Gastrocnemius medialis (tissue), 4 donors: ENCODE measurements at regions not wholly inside any gene's neighbourhood (a gene's known extent, or its start where the extent isn't known, plus 50 kb on each side); places are given as distances from the start of the nearest gene placed in this dataset.

Experiments
- ATAC-seq, 2 donors: fragments of 150-250 bp; one replicate each; pipeline ENCODE4 v1.9.1; 2016
- DNase-seq, 2 donors: peaks; one replicate each; pipeline ENCODE4 v3.0.0-alpha.2; 2019
- H3K27ac ChIP-seq, 4 donors: fragments of 200-600 bp; sonication (generic); 1 replicate in 1 of 4; 2 replicates in 3 of 4; pipeline ENCODE4 v1.5.1; 2016 to 2018; ENCODE audit warnings: mild to moderate bottlenecking in 2 of 4, moderate library complexity in 1 of 4
- H3K27me3 ChIP-seq, 3 donors: fragments of 200-600 bp; sonication (generic) in 2 of 3; 1 replicate in 1 of 3; 2 replicates in 2 of 3; pipeline versions ENCODE4 v1.5.1 to v1.6.0; 2016 to 2019; ENCODE audit warnings: mild to moderate bottlenecking in 1 of 3, moderate library complexity in 1 of 3
- H3K36me3 ChIP-seq, 2 donors: fragments of 200-600 bp; sonication (generic) in 1 of 2; one replicate each; pipeline ENCODE4 v1.5.1; 2017 to 2018
- H3K4me1 ChIP-seq, 2 donors: fragments of 200-600 bp; sonication (generic) in 1 of 2; one replicate each; pipeline ENCODE4 v1.5.1; 2016 to 2017; ENCODE audit warnings: mild to moderate bottlenecking in 2 of 2
- H3K4me3 ChIP-seq, 4 donors: fragments of 200-600 bp; sonication (generic) in 3 of 4; 1 replicate in 1 of 4; 2 replicates in 3 of 4; pipeline ENCODE4 v1.5.1; 2016 to 2019; ENCODE audit warnings: mild to moderate bottlenecking in 2 of 4
- H3K9me3 ChIP-seq, 3 donors: fragments of 200-600 bp; sonication (generic) in 2 of 3; 1 replicate in 1 of 3; 2 replicates in 2 of 3; pipeline ENCODE4 v1.5.1; 2016 to 2019
- POLR2A ChIP-seq, 2 donors: fragments of 450-650 bp; IDR thresholded peaks; one replicate each; pipeline ENCODE4 v1.6.1; 2017; ENCODE audit warnings: antibody characterized with exemption in 2 of 2, mild to moderate bottlenecking in 2 of 2, moderate library complexity in 2 of 2
- in situ Hi-C, 4 donors: fragments of 200-750 bp; cut with MboI; loops; one replicate each; pipeline versions ENCODE4 v1.15.0 to v1.8.0; 2017; ENCODE audit warnings: low sequenced_read_pairs in 4 of 4
- intact Hi-C: fragments of 100-400 bp; cut with DNase I; formaldehyde crosslinking; loops from one replicate; pipeline ENCODE4 v1.15.1; 2023; ENCODE audit warnings: low total_unique reads
- TF ChIP-seq, protein P1 (sequence below), 5 experiments: fragments of 450-650 bp in 3 of 5; fragments of 200-600 bp in 2 of 5; sonication (generic) in 2 of 5; IDR thresholded peaks in 4 of 5; conservative IDR thresholded peaks in 1 of 5; 1 replicate in 4 of 5; 2 replicates in 1 of 5; pipeline ENCODE4 v1.5.1; 2016 to 2019; ENCODE audit warnings: antibody characterized with exemption in 5 of 5, mild to moderate bottlenecking in 3 of 5, moderate library complexity in 3 of 5

DNA sequence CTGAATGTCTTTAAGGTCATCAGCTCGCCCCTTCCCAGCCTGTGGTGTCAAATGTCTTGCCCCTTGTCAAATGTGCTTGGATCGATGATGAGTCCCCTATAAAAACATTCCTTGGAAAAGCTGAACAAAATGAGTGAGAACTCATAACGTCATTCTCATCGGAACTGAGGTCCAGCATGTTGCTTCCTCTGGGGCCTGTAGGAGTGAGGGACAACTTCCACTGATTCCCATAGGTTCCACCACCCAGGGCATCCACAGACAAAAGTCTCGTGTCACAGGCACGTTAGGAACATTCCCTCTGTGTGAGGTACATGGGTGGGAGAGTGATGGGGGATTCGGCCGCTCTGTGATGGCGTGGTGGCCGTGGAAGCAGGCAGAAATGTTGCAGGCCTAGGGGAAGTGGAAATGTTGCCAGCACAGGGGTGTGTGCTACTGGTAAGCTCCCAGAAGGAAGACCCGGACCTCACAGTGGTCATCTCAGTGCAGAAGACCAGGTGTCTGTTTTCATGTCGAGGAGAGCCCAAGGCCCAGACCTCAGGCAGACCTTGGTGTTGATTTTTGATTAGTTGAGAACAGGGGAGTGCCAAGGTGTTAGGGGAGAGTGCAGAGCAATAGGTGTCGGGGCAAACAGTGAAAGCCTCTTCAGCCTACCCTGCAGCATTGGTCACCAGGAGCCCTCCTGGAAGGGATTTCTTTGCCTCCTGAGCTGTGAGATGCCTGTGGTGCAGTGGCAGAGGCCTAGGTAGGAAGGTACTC lies 96.8 kb downstream of the SNRPN start:
- ATAC-seq, result no peak
- in situ Hi-C loops, result no loop called here
- DNase-seq, result no peak
- Histone ChIP-seq H3K4me3 (no peak overlapping the region), H3K27me3 (no peaks in the 10 kb centered on the region), H3K36me3 (peaks cover 2 to 82% of the 10 kb centered on the region in 2 donors), H3K9me3 (peaks cover 13 to 88% (median 43%) of the 10 kb centered on the region in 3 donors), H3K4me1 (no peaks in the 10 kb centered on the region), H3K27ac (no peak overlapping the region)
- TF ChIP-seq POLR2A (IDR thresholded peaks at IDR 0.05), result no peak
- intact Hi-C loops, result no loop called here

DNA sequence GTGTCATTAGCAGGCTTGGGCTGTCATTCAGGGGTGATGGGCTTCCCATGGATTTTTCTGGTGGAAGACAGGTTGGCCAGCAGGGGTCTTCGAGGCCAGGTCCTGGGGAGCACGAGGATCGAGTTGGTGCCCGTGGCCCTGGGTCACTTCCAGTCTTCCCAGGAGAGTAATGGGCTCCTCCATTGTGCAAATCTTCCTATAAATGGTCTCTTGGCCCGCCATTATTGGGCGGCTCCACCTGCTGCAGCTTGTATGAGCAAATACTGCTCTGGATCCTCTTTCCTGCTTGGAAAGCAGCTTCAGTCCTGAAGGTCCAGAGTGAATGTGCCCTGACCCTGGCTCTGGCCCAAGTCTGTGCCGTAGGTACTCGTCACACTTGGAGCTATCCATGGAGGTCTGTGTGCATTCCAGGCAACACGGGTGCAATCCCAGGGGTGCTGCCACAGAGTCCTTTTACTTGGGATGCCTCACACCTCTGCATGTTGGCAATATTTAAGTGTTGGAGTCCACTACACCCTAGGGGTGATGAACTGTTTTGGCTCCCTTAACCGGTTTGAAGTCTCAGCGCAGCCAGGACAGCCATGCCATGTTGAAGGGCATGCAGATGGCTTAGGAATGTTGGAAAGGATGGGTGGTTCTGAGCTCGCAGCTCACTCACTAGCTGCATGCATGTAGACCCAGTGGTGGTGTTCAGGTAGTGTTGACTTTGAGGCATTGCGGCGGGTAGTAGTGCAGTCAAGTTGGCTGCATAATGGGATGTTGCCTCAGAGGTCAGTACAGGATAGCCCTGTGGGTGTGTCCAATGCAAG lies 97.6 kb downstream of the SNRPN start:
- H3K4me1 ChIP-seq, result no peaks in the 10 kb centered on the region
- H3K9me3 ChIP-seq, result peaks cover 13 to 89% (median 50%) of the 10 kb centered on the region in 3 donors
- no peaks in the 10 kb centered on the region for H3K27me3 ChIP-seq
- H3K27ac ChIP-seq, result no peak overlapping the region
- peaks cover 2 to 80% of the 10 kb centered on the region in 2 donors for H3K36me3 ChIP-seq
- in situ Hi-C loops, result no loop called here
- DNase-seq, result peak in 1 of 2 donors; percentile 4
- no peak overlapping the region for H3K4me3 ChIP-seq
- intact Hi-C loops, result no loop called here
- TF ChIP-seq POLR2A (IDR thresholded peaks at IDR 0.05), result no peak
- no peak for ATAC-seq

DNA sequence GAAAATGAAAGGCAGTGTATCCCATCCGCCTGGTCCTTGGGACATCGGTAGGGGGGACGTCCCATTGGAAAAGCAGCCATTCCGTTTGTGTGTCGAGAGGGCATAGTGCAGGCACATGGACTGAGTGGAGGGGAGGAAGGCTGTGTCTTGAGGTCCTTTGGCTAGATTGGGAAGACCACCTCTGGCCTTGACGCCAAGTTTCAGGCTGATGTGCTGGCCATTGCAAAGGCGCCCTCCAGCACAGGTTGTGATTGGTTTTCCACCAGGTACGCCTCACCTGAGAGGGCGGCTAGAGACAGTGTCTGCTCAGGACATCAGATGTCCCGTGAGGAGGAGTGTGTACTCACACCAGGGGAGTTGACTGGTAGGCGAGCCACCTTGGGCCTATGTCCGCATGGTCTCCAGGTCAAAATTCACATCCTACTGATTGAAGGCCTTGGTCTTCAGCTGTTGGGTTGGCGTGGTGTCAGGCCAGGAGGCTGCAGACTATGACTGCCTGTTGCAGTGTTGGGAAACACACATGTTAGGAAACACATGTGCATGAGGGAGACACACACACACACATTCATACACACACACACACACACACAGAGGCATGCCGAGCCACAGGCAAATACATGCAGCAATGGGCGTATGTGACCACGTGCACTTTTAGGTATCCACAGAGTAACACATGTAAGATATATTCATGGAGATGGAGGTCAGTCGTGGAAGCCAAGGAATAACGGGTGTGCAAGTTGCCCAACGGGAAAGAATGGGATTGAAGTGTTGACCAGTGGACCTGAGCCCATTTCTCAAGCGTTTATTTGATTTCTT lies 98.4 kb downstream of the SNRPN start:
- intact Hi-C loops, result no loop called here
- no peak for ATAC-seq

DNA sequence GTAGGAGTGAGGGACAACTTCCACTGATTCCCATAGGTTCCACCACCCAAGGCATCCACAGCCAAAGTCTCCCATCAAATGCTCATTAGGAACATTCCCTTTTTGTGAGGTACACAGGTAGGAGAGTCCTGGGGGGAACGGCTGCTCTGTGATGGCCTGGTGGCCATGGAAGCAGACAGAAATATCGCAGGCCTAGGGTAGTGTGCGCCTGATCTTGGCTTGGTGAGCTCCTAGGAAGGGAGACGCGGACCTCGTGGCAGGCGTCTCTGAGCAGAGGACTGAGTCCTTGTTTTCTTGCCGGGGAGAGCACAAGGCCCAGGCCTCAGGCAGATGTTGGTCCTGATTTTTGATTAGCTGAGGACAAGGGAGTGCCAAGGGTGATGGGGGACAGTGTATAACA lies 99.5 kb downstream of the SNRPN start:
- Histone ChIP-seq H3K9me3 (peaks cover 25 to 95% (median 67%) of the 10 kb centered on the region in 3 donors), H3K27ac (no peak overlapping the region), H3K36me3 (peaks cover 2 to 92% of the 10 kb centered on the region in 2 donors), H3K27me3 (no peaks in the 10 kb centered on the region), H3K4me3 (no peak overlapping the region), H3K4me1 (no peaks in the 10 kb centered on the region)
- in situ Hi-C loops, result no loop called here
- DNase-seq (no peak), ATAC-seq (no peak)
- intact Hi-C loops, result no loop called here
- TF ChIP-seq, protein P1, sequence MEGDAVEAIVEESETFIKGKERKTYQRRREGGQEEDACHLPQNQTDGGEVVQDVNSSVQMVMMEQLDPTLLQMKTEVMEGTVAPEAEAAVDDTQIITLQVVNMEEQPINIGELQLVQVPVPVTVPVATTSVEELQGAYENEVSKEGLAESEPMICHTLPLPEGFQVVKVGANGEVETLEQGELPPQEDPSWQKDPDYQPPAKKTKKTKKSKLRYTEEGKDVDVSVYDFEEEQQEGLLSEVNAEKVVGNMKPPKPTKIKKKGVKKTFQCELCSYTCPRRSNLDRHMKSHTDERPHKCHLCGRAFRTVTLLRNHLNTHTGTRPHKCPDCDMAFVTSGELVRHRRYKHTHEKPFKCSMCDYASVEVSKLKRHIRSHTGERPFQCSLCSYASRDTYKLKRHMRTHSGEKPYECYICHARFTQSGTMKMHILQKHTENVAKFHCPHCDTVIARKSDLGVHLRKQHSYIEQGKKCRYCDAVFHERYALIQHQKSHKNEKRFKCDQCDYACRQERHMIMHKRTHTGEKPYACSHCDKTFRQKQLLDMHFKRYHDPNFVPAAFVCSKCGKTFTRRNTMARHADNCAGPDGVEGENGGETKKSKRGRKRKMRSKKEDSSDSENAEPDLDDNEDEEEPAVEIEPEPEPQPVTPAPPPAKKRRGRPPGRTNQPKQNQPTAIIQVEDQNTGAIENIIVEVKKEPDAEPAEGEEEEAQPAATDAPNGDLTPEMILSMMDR (IDR thresholded peaks at IDR 0.05 in 4 of 5, conservative IDR thresholded peaks at IDR 0.05 in 1 of 5), result no peak
- no peak for TF ChIP-seq POLR2A (IDR thresholded peaks at IDR 0.05)

More for the DNA sequence above, 98.4 kb downstream of the SNRPN start:
- H3K4me3 ChIP-seq, result no peak overlapping the region
- in situ Hi-C loops, result no loop called here
- TF ChIP-seq, protein P1 (IDR thresholded peaks at IDR 0.05 in 4 of 5, conservative IDR thresholded peaks at IDR 0.05 in 1 of 5), result no peak
- no peak for TF ChIP-seq POLR2A (IDR thresholded peaks at IDR 0.05)
- DNase-seq, result no peak
- peaks cover 19 to 89% (median 58%) of the 10 kb centered on the region in 3 donors for H3K9me3 ChIP-seq
- H3K27me3 ChIP-seq, result no peaks in the 10 kb centered on the region
- H3K36me3 ChIP-seq, result peaks cover 2 to 82% of the 10 kb centered on the region in 2 donors
- no peak overlapping the region for H3K27ac ChIP-seq
- H3K4me1 ChIP-seq, result no peaks in the 10 kb centered on the region

DNA sequence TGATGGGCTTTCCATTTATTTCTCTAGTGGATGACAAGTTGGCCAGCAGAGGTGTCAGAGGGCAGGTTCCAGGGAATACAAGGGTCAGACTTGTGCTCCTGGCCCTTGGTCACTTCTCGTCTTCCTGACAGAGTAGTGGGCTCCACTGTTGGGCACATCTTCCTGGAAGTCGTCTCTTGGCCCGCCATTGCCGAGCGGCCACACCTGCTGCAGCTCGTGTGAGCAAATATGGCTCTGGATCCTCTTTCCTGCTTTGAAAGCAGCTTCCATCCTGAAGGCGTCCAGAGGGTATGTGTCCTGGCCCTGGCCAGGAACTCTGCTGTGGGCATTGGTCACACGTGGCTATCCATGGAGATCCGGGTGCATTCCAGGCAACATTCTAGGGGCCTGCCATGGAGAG lies 100.2 kb downstream of the SNRPN start:
- in situ Hi-C loops, result no loop called here
- H3K27ac ChIP-seq, result no peak overlapping the region
- intact Hi-C loops, result no loop called here
- ATAC-seq (no peak), DNase-seq (no peak)
- H3K4me1 ChIP-seq, result no peaks in the 10 kb centered on the region
- no peak overlapping the region for H3K4me3 ChIP-seq
- no peaks in the 10 kb centered on the region for H3K27me3 ChIP-seq
- no peak for TF ChIP-seq POLR2A (IDR thresholded peaks at IDR 0.05)
- TF ChIP-seq, protein P1 (IDR thresholded peaks at IDR 0.05 in 4 of 5, conservative IDR thresholded peaks at IDR 0.05 in 1 of 5), result no peak
- peaks cover 25 to 95% (median 70%) of the 10 kb centered on the region in 3 donors for H3K9me3 ChIP-seq
- H3K36me3 ChIP-seq, result peaks cover 2 to 95% of the 10 kb centered on the region in 2 donors
